Cardiac fibroblast (primary cell): ENCODE measurements at regions not wholly inside any gene's neighbourhood (a gene's known extent, or its start where the extent isn't known, plus 50 kb on each side); places are given as distances from the start of the nearest gene placed in this dataset.

ENCODE experiments used
- DNase-seq, 2 donors: peaks; one replicate each; pipeline versions ENCODE4 v3.0.0 to v3.0.0-alpha.2; 2010; ENCODE audit warnings: low read depth in 2 of 2
- H3K4me3 ChIP-seq, 2 donors: replicated peaks in 1 of 2; 1 replicate in 1 of 2; 2 replicates in 1 of 2; pipeline ENCODE4 v1.5.1; 2011; ENCODE audit warnings: low read depth in 2 of 2, low read length in 2 of 2, mild to moderate bottlenecking in 2 of 2, moderate library complexity in 1 of 2
- CTCF ChIP-seq: IDR thresholded peaks from one replicate; pipeline ENCODE4 v1.5.1; 2011; ENCODE audit warnings: low read depth, mild to moderate bottlenecking, low read length, inconsistent platforms

DNA sequence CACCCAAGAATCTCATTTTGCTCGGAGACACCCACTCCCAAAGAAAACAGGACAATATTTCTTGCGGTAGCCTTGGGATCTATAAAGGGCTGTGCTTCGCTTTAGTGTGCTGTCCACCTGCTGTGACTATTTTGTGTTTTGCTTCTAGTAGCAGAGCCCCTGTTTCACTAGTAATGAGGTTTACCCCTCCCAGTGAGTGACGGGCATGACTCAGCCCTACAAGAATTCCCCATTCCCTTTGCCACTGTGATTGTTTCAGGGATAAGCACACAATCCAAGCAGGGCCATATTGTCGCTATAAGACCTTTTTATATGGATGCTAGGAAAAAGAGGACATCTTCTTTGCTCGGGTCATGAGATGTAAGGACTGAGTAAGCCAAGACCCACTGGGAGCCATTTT is 62.5 kb upstream of the FOXB1 start:
- no peak for TF ChIP-seq CTCF
- no peak for DNase-seq
- H3K4me3 ChIP-seq: no peak overlapping the region

DNA sequence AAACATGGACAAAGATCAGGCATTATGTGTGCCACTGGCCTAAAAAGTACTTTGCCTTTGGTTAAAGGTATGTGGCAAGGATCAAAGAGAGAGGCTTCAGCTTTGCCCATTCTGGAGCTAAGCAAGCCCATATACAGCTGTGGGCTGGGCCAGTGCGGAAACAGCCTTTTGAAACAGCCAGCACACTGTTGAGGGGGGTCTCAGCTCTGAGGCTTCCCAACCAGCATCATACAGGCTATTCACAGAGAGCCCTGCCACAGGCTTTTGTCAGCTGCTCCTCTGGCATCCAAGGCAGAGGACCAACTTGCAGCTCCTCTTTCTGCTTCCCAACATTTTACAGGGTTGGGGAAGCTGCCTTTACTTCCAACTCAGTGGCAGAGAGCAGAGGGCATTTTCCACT is 63.2 kb upstream of the FOXB1 start:
- TF ChIP-seq CTCF: no peak
- H3K4me3 ChIP-seq: no peak overlapping the region
- DNase-seq: no peak

DNA sequence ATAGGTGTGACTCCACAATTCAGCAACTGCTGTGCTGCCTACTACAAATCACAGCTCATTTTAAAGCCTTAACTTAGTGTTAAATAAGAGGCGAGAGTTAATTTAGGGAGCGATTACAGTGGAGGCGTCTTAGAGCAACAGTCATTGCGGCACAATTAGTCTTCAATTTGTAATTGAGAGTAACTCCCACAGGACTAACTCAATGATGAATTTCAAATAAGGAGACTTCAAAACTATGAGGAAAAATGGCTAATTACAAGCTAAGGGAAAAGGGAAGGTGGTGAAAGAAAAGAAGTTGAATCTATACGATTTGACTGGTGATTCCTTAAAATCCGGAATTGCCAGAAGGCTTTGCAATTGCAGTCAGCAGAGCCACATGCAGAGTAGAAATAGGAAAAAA is 63.7 kb upstream of the FOXB1 start:
- no peak for DNase-seq
- TF ChIP-seq CTCF: no peak
- no peak overlapping the region for H3K4me3 ChIP-seq

- TF ChIP-seq CTCF: no peak
- no peak overlapping the region for H3K4me3 ChIP-seq
- DNase-seq: no peak
Observed at GRCh38 chr15:59936741-59937140, 67.4 kb upstream of the FOXB1 start.

GRCh38 chr15:59933607-59934006 is 70.5 kb upstream of the FOXB1 start:
- no peak for TF ChIP-seq CTCF
- no peak for DNase-seq
- no peak overlapping the region for H3K4me3 ChIP-seq

DNA sequence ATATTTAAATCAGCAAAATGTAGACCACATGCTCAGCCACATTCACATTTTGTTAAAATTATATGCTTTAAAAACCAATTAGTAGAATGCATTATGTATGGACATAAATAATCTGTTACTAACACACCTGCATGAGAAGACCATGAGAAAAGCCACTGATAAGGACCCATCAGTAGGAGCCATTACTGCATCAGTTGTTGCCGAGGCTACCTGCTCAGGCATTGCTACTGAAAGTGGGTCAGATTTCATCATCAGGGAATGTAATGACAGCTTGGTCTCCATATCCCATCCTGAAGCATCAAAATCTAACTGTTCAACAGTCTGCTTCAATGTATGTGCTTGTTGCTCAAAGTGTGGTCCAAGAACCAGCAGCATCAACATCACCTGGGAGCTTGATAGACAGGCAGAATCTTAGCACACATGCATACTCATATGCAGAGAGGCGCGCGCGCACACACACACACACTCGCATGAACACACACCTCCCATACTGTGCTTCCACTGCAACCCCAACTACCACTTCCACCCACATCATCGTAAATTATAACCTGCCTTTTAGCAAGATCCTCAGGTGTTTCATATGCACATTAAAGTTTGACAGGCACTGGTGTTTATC is 72.4 kb upstream of the FOXB1 start:
- H3K4me3 ChIP-seq: no peak overlapping the region
- DNase-seq: no peak
- TF ChIP-seq CTCF: no peak
